ENCODE measurements at regions not wholly inside any gene's neighbourhood (a gene's known extent, or its start where the extent isn't known, plus 50 kb on each side); places are given as distances from the start of the nearest gene placed in this dataset.
"Not testable (repeated sequence)": the region's sequence is repeated elsewhere in the genome, so short reads cannot be mapped to it uniquely, and the experiment has no call there.

GRCh38 chr14:51341338-51341737 lies 101.3 kb downstream of the TMX1 start:
- no peak for DNase-seq (ENCODE audit: low spot score)
- FAIRE-seq, result peak; percentile 53

DNA sequence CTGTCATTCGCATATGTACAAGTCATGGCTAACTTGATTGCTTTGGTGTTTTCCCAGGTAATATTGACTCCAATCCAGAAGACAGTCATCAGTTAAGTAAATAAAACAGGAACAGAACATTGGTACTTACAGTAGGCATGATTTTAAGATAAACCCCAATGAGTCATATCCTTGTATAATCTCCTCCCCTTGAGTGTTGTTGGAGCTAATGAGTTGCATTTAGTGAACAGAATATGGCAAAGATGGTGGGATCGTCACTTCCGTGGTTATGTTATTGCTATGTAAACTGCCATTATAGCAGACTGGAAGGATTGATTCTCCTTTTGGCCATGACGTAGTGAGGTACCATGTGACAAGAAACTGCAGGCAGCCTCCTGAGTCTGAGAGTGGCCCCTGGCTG lies 102.2 kb downstream of the TMX1 start:
- DNase-seq (ENCODE audit: low spot score), result peak; percentile 50
- peak; percentile 88 for FAIRE-seq

GRCh38 chr14:51351997-51352396 lies 112.0 kb downstream of the TMX1 start:
- DNase-seq (ENCODE audit: low spot score) (no peak), FAIRE-seq (no peak)

GRCh38 chr14:51353901-51354300 lies 113.9 kb downstream of the TMX1 start:
- FAIRE-seq, result no peak

GRCh38 chr14:51354846-51355245 lies 114.8 kb downstream of the TMX1 start:
- FAIRE-seq, result peak; percentile 59

More at GRCh38 chr14:51353901-51354300, 113.9 kb downstream of the TMX1 start:
- DNase-seq (ENCODE audit: low spot score), result no peak

GRCh38 chr14:51356381-51356780 lies 116.3 kb downstream of the TMX1 start:
- FAIRE-seq, result no peak
- no peak for DNase-seq (ENCODE audit: low spot score)

More at GRCh38 chr14:51354846-51355245, 114.8 kb downstream of the TMX1 start:
- DNase-seq (ENCODE audit: low spot score), result no peak

DNA sequence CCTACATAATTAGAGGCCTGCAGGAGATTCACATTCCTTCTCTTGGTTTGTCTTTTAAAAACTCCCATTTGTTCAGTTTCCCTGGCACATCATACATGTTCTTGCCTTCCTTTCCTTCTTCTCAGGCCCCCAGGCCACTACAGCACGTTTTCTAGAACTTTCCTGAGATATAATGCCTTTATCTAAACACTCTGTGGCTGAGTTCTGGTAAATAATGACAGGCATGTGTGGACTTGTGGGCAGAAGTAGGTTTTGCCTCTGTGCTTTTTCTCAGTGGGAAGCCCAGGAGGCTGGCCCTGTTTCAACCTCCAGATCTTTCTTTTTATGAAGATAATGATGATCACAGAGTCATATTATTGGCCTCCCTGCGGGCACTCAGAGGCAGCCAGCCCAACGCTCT lies 117.2 kb downstream of the TMX1 start:
- no peak for DNase-seq (ENCODE audit: low spot score)
- no peak for FAIRE-seq

- DNase-seq (ENCODE audit: low spot score), result no peak
- FAIRE-seq, result peak; percentile 56
Observed at GRCh38 chr14:51360592-51360991, 120.5 kb downstream of the TMX1 start.

DNA sequence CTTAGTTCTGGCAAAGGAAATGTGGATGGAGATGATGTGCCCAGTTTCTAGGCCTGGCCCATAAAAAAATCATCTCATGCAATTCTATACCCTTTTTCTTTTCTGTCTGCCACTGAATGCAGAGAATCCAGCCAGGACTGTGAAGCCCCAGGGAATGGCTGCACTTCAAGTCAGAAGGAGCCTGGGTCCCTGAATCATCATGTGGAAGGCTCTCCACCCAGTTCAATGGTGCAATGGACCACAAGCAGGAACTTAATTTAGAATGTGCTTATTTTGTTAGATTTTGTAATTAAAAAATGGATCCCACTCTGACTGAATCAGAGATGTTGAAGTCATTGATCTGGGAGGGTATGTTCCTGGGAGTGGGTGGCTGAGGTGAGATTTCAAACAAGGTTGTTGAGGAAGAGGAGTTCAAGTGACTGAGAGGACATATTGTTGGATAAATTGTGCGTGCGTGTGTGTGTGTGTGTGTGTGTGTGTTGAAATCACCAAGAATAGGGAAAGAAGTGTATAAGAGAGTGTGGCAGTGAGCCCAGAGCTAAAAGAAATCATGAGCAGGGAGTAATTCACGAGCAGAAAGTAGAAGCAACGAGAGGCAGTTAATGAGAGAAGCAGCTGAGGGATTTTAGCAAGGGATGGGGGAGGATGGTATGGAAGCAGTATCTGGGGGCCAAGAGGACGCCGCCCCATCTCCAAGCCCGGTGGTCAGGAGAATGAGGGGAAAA lies 125.4 kb downstream of the TMX1 start:
- FAIRE-seq (no peak), DNase-seq (ENCODE audit: low spot score) (no peak)

DNA sequence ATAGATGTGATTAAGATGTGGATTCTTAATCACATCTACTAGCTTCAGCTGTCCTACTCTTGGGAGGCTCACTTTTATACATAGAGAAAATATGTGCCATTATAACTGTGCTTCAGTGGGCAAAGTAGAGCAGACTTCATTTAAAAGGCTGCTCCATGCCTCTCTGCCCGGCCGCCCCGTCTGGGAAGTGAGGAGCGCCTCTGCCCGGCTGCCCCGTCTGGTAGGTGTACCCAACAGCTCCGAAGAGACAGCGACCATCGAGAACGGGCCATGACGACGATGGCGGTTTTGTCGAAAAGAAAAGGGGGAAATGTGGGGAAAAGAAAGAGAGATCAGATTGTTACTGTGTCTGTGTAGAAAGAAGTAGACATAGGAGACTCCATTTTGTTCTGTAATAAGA lies 126.4 kb downstream of the TMX1 start:
- DNase-seq (ENCODE audit: low spot score), result not testable (repeated sequence)

GRCh38 chr14:51366866-51367599 lies 127.0 kb downstream of the TMX1 start:
- peak; percentile 94 for FAIRE-seq

More for the DNA sequence above, 126.4 kb downstream of the TMX1 start:
- not testable (repeated sequence) for FAIRE-seq

GRCh38 chr14:51367600-51367931 lies 127.5 kb downstream of the TMX1 start:
- FAIRE-seq, result no peak
- DNase-seq (ENCODE audit: low spot score), result no peak

More at GRCh38 chr14:51366866-51367599, 127.0 kb downstream of the TMX1 start:
- not testable (repeated sequence) for DNase-seq (ENCODE audit: low spot score)

GRCh38 chr14:51368721-51369163 lies 128.7 kb downstream of the TMX1 start:
- peak; percentile 92 for DNase-seq (ENCODE audit: low spot score)
- FAIRE-seq, result peak; percentile 79

GRCh38 chr14:51369814-51370213 lies 129.8 kb downstream of the TMX1 start:
- FAIRE-seq (no peak), DNase-seq (ENCODE audit: low spot score) (no peak)

DNA sequence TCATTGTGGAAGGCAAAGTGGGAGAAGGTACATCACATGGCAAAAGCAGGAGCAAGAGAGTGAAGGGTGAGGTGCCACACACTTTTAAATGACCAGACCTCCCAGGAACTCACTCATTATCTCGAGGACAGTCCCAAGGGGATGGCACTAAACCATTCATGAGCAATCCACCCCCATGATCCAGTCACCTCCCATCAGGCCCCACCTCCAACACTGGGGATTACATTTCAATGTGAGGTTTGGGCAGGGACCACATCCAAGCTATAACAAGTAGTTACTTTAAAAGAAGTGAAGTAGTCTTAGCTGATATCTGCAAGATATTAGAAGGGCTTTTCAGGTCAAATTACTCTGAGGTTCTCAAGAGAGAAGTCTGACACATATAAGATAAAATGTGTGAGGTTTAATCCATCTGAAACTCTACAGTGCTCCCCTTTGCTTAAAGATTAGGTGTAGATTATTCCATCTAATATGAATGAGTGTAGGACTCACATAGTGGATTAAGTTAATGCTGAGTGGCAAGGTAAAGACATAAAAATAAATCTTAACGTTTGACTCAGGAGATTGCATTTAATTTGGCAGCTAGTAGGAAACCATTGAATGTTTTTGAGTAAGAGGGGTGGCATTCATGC lies 130.8 kb downstream of the TMX1 start:
- no peak for DNase-seq (ENCODE audit: low spot score)
- peak; percentile 61 for FAIRE-seq

DNA sequence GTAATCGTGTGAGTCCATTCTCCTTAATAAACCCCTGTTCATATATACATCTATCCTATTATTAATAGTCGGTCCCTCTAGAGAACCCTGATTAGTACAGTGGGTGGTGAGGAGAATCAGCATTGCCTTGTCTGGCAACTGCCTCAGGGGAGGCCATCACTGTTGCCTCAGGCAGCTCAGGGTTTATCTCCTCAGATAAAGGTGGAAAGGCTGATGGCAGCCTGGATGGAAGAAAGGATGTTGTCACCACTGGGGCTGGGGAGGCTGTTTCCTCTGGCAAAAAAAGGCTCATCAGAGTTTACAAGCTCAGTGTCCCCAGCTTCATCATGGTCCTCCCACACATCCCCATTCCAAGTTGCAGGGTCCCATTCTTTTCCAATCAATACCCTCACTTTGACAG lies 137.1 kb downstream of the TMX1 start:
- FAIRE-seq; DNase-seq (ENCODE audit: low spot score): not testable (repeated sequence)

GRCh38 chr14:51382506-51382905 lies 142.5 kb downstream of the TMX1 start:
- FAIRE-seq (peak; percentile 52), DNase-seq (ENCODE audit: low spot score) (no peak)

GRCh38 chr14:51386411-51386810 lies 146.4 kb downstream of the TMX1 start:
- FAIRE-seq (peak; percentile 94), DNase-seq (ENCODE audit: low spot score) (no peak)

- FAIRE-seq, result peak; percentile 44
- DNase-seq (ENCODE audit: low spot score), result no peak
Observed at GRCh38 chr14:51386983-51387735, 147.1 kb downstream of the TMX1 start.

DNA sequence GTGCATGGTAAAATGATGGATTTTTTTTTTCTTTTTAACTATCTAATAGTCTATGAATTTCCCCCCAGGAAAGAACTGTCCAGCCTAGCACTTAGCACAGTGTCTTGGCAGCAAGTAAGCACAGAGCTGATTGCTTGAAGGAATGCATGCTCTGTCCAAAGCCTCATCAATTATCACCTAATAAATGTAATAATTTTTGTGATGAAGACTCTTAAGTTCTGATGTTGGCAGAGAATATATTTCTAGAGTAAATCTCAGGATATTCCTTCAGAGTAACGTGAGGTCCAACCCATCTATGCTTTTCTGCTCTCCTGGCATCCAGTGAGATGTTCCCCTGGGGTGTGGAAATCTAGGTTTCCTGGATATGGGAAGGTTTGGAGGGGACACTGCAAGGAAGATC lies 152.4 kb downstream of the TMX1 start:
- FAIRE-seq (peak; percentile 20), DNase-seq (ENCODE audit: low spot score) (no peak)

DNA sequence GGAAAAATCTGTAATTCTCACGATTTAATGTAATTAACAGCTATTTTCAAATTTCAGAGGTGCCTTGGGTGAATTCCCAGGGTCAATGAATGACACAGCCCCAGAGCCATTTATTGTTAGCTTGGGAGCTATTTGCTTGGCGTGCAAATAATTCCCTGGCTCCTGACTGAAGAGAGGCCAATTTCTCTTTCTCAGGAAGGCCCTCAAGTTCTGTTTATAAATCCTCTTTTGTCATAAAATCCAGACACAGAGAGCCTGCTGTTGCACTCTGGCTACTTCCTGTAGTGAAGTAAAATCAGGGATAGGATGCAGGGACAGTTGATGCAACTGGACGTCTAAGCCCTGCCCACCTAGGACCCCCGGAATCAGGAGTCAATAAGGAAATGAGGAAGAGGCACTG lies 154.3 kb downstream of the TMX1 start:
- no peak for DNase-seq (ENCODE audit: low spot score)
- FAIRE-seq, result peak; percentile 9

All from urothelium cell line (cell line).